ENCODE measurements at regions not wholly inside any gene's neighbourhood (a gene's known extent, or its start where the extent isn't known, plus 50 kb on each side); places are given as distances from the start of the nearest gene placed in this dataset.
A peak's percentile ranks its signal among the peaks of the same experiment; 100 is the strongest.

GRCh38 chr21:41673071-41673470 is 93.8 kb downstream of the RIPK4 start:
- Histone ChIP-seq H3K4me1 (peaks cover 9 to 33% (median 26%) of the 10 kb centered on the region in 10 experiments; a peak in 19 of 20 replicates), H4K20me1 (no peaks in the 10 kb centered on the region; a peak in 1 of 22 replicates), H3K9ac (no peak overlapping the region), H3K4me2 (no peak overlapping the region), H3K4me3 (no peak overlapping the region), H3K36me3 (no peaks in the 10 kb centered on the region), H3K9me3 (replicated peaks in 1 of 11) (no peaks in the 10 kb centered on the region), H3K27me3 (0 out of 22 replicates have a peak, but pooled peaks cover 0 to 7% (median 0%) of the 10 kb centered on the region in 11 experiments), H3K27ac (no peak overlapping the region)
- no peak for TF ChIP-seq Cebpa-rat (IDR thresholded peaks at IDR 0.05)

- Histone ChIP-seq H4K20me1 (no peaks in the 10 kb centered on the region; a peak in 1 of 22 replicates), H3K4me3 (no peak overlapping the region), H3K27me3 (0 out of 22 replicates have a peak, but pooled peaks cover 0 to 7% (median 0%) of the 10 kb centered on the region in 11 experiments), H3K9me3 (replicated peaks in 1 of 11) (no peaks in the 10 kb centered on the region), H3K36me3 (no peaks in the 10 kb centered on the region), H3K4me2 (peak overlapping the region; percentile 25 to 75 (median 58); a peak in 18 of 22 replicates), H3K9ac (no peak overlapping the region), H3K27ac (no peak overlapping the region), H3K4me1 (peaks cover 9 to 38% (median 27%) of the 10 kb centered on the region in 10 experiments; a peak in 19 of 20 replicates)
- TF ChIP-seq Cebpa-rat (IDR thresholded peaks at IDR 0.05), result no peak
Observed at GRCh38 chr21:41672543-41672915, 94.3 kb downstream of the RIPK4 start.

- no peak overlapping the region for H3K27ac ChIP-seq
- peak overlapping the region; percentile 25 to 75 (median 58) for H3K4me2 ChIP-seq
- TF ChIP-seq Cebpa-rat (IDR thresholded peaks at IDR 0.05), result no peak
- 0 out of 22 replicates have a peak, but pooled peaks cover 0 to 7% (median 0%) of the 10 kb centered on the region in 11 experiments for H3K27me3 ChIP-seq
- no peak overlapping the region for H3K4me3 ChIP-seq
- no peaks in the 10 kb centered on the region for H3K36me3 ChIP-seq
- H3K9me3 ChIP-seq (replicated peaks in 1 of 11), result no peaks in the 10 kb centered on the region
- H4K20me1 ChIP-seq, result no peaks in the 10 kb centered on the region; a peak in 1 of 22 replicates
- no peak overlapping the region for H3K9ac ChIP-seq
- peaks cover 11 to 43% (median 32%) of the 10 kb centered on the region in 10 experiments for H3K4me1 ChIP-seq
Observed at GRCh38 chr21:41671859-41672542, 94.9 kb downstream of the RIPK4 start.

GRCh38 chr21:41671212-41671762 is 95.6 kb downstream of the RIPK4 start:
- Histone ChIP-seq H3K9ac (no peak overlapping the region), H3K27me3 (0 out of 22 replicates have a peak, but pooled peaks cover 0 to 7% (median 0%) of the 10 kb centered on the region in 11 experiments), H3K4me3 (no peak overlapping the region), H3K4me1 (peaks cover 18 to 49% (median 37%) of the 10 kb centered on the region in 10 experiments), H3K27ac (no peak overlapping the region), H3K36me3 (no peaks in the 10 kb centered on the region), H4K20me1 (no peaks in the 10 kb centered on the region; a peak in 1 of 22 replicates), H3K4me2 (peak overlapping the region; percentile 25 to 75 (median 58); a peak in 18 of 22 replicates), H3K9me3 (replicated peaks in 1 of 11) (no peaks in the 10 kb centered on the region)
- no peak for TF ChIP-seq Cebpa-rat (IDR thresholded peaks at IDR 0.05)

GRCh38 chr21:41670056-41670805 is 96.6 kb downstream of the RIPK4 start:
- no peaks in the 10 kb centered on the region for H3K9me3 ChIP-seq (replicated peaks in 1 of 11)
- H3K4me2 ChIP-seq, result peak overlapping the region in 8 of 11 experiments; percentile 26 to 64 (median 52); a peak in 16 of 22 replicates
- no peak overlapping the region for H3K9ac ChIP-seq
- no peak for TF ChIP-seq Cebpa-rat (IDR thresholded peaks at IDR 0.05)
- 0 out of 22 replicates have a peak, but pooled peaks cover 0 to 7% (median 0%) of the 10 kb centered on the region in 11 experiments for H3K27me3 ChIP-seq
- peaks cover 19 to 49% (median 37%) of the 10 kb centered on the region in 10 experiments for H3K4me1 ChIP-seq
- no peaks in the 10 kb centered on the region; a peak in 1 of 22 replicates for H4K20me1 ChIP-seq
- H3K27ac ChIP-seq, result no peak overlapping the region
- no peaks in the 10 kb centered on the region for H3K36me3 ChIP-seq
- H3K4me3 ChIP-seq, result no peak overlapping the region

GRCh38 chr21:41669533-41669830 is 97.4 kb downstream of the RIPK4 start:
- no peaks in the 10 kb centered on the region; a peak in 1 of 22 replicates for H4K20me1 ChIP-seq
- no peaks in the 10 kb centered on the region for H3K36me3 ChIP-seq
- H3K4me1 ChIP-seq, result peaks cover 19 to 49% (median 37%) of the 10 kb centered on the region in 10 experiments
- H3K27me3 ChIP-seq, result 0 out of 22 replicates have a peak, but pooled peaks cover 0 to 7% (median 0%) of the 10 kb centered on the region in 11 experiments
- no peak overlapping the region for H3K4me3 ChIP-seq
- H3K9ac ChIP-seq, result no peak overlapping the region
- H3K4me2 ChIP-seq, result peak overlapping the region in 8 of 11 experiments; percentile 26 to 64 (median 52); a peak in 12 of 22 replicates
- no peaks in the 10 kb centered on the region for H3K9me3 ChIP-seq (replicated peaks in 1 of 11)
- no peak overlapping the region for H3K27ac ChIP-seq
- no peak for TF ChIP-seq Cebpa-rat (IDR thresholded peaks at IDR 0.05)

- H3K27ac ChIP-seq, result no peak overlapping the region
- H3K9ac ChIP-seq, result no peak overlapping the region
- H3K36me3 ChIP-seq, result no peaks in the 10 kb centered on the region
- H3K4me2 ChIP-seq, result peak overlapping the region in 8 of 11 experiments; percentile 26 to 64 (median 52); a peak in 11 of 22 replicates
- no peaks in the 10 kb centered on the region for H3K9me3 ChIP-seq (replicated peaks in 1 of 11)
- peaks cover 25 to 49% (median 37%) of the 10 kb centered on the region in 10 experiments for H3K4me1 ChIP-seq
- no peak overlapping the region for H3K4me3 ChIP-seq
- H3K27me3 ChIP-seq, result 0 out of 22 replicates have a peak, but pooled peaks cover 0 to 7% (median 0%) of the 10 kb centered on the region in 11 experiments
- H4K20me1 ChIP-seq, result no peaks in the 10 kb centered on the region; a peak in 1 of 22 replicates
- TF ChIP-seq Cebpa-rat (IDR thresholded peaks at IDR 0.05), result no peak
Observed at GRCh38 chr21:41668686-41669532, 97.9 kb downstream of the RIPK4 start.

GRCh38 chr21:41668051-41668541 is 98.8 kb downstream of the RIPK4 start:
- Histone ChIP-seq H3K27ac (no peak overlapping the region), H4K20me1 (no peaks in the 10 kb centered on the region; a peak in 1 of 22 replicates)
- TF ChIP-seq Cebpa-rat (IDR thresholded peaks at IDR 0.05), result no peak

More at GRCh38 chr21:41668051-41668541, 98.8 kb downstream of the RIPK4 start:
- Histone ChIP-seq H3K9ac (no peak overlapping the region), H3K4me2 (0 out of 22 replicates have a peak overlapping the region, but pooled peaks of 1 of the 11 experiments have one; percentile 38), H3K4me1 (peaks cover 26 to 49% (median 37%) of the 10 kb centered on the region in 10 experiments), H3K36me3 (no peaks in the 10 kb centered on the region), H3K9me3 (replicated peaks in 1 of 11) (no peaks in the 10 kb centered on the region), H3K27me3 (0 out of 22 replicates have a peak, but pooled peaks cover 0 to 7% (median 0%) of the 10 kb centered on the region in 11 experiments), H3K4me3 (no peak overlapping the region)

Measured in BLaER1 treated with 17β-estradiol and CSF1 and Interleukin-3, amounts not matched to agents 10 nM and 100 nM (cell line).